Testis (tissue), 2 donors: ENCODE measurements at regions not wholly inside any gene's neighbourhood (a gene's known extent, or its start where the extent isn't known, plus 50 kb on each side); places are given as distances from the start of the nearest gene placed in this dataset.
"Not testable (repeated sequence)": the region's sequence is repeated elsewhere in the genome, so short reads cannot be mapped to it uniquely, and the experiment has no call there.

Experiments used
- DNase-seq: peaks from one replicate; pipeline ENCODE4 v3.0.0-alpha.2; 2019
- H3K27ac ChIP-seq, 2 donors: fragments of 200-600 bp; sonication (generic); one replicate each; pipeline ENCODE4 v1.5.1; 2019
- H3K27me3 ChIP-seq: fragments of 200-600 bp; sonication (generic); one replicate; pipeline ENCODE4 v1.5.1; 2019
- H3K36me3 ChIP-seq: fragments of 200-600 bp; sonication (generic); one replicate; pipeline ENCODE4 v1.5.1; 2017; ENCODE audit warnings: low read depth; ENCODE audit errors: missing control alignments
- H3K4me1 ChIP-seq: fragments of 200-600 bp; sonication (generic); one replicate; pipeline ENCODE4 v1.5.1; 2019
- H3K4me3 ChIP-seq, 2 donors: fragments of 200-600 bp; sonication (generic); one replicate each; pipeline ENCODE4 v1.5.1; 2017 to 2019
- H3K9me3 ChIP-seq: fragments of 200-600 bp; sonication (generic); one replicate; pipeline ENCODE4 v1.5.1; 2017
- POLR2A ChIP-seq: fragments of 450-650 bp; IDR thresholded peaks from one replicate; pipeline ENCODE4 v1.6.1; 2017; ENCODE audit warnings: antibody characterized with exemption, mild to moderate bottlenecking, moderate library complexity
- WGBS, 2 donors: methylation state at CpG; one replicate each; pipeline ENCODE4 v1.1.5; 2018; 5-methylcytosine and 5-hydroxymethylcytosine counted together
- intact Hi-C: fragments of 100-400 bp; cut with DNase I; formaldehyde crosslinking; loops from one replicate; pipeline ENCODE4 v1.15.1; 2023; ENCODE audit warnings: low total_unique reads
- TF ChIP-seq, protein P1 (sequence below), 3 experiments: fragments of 450-650 bp in 2 of 3; fragments of 200-600 bp in 1 of 3; sonication (generic) in 1 of 3; IDR thresholded peaks; one replicate each; pipeline ENCODE4 v1.5.1; 2016 to 2019; ENCODE audit warnings: antibody characterized with exemption in 3 of 3, mild to moderate bottlenecking in 2 of 3, moderate library complexity in 1 of 3

DNA sequence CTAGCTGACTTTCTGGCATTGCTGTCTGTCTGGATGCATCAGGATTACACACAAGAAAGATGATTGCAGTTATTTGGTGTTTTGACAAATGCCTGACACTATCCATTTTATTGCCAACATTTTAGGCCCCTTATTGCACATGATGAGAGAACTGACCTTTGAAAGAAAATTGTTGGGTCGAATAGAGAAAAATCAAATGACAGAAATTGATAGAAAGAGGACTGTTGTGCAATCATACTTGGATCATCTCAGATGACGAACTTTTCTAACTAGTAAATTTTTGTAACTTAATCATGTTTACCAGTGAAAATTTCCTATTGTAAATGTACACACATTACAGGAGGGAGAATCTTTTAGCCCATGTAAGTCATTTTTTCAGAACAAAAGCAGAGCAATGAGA, 251.5 kb upstream of the USP15 start:
- Histone ChIP-seq H3K27ac (no peak overlapping the region), H3K4me3 (no peak overlapping the region), H3K4me1 (no peaks in the 10 kb centered on the region), H3K9me3 (no peaks in the 10 kb centered on the region), H3K36me3 (no peaks in the 10 kb centered on the region), H3K27me3 (no peaks in the 10 kb centered on the region)
- 78 to 84% methylated on average over 2 of the region's 2 CpGs for WGBS, 2 donors
- intact Hi-C loops, result no loop called here
- DNase-seq, result no peak
- TF ChIP-seq, protein P1, sequence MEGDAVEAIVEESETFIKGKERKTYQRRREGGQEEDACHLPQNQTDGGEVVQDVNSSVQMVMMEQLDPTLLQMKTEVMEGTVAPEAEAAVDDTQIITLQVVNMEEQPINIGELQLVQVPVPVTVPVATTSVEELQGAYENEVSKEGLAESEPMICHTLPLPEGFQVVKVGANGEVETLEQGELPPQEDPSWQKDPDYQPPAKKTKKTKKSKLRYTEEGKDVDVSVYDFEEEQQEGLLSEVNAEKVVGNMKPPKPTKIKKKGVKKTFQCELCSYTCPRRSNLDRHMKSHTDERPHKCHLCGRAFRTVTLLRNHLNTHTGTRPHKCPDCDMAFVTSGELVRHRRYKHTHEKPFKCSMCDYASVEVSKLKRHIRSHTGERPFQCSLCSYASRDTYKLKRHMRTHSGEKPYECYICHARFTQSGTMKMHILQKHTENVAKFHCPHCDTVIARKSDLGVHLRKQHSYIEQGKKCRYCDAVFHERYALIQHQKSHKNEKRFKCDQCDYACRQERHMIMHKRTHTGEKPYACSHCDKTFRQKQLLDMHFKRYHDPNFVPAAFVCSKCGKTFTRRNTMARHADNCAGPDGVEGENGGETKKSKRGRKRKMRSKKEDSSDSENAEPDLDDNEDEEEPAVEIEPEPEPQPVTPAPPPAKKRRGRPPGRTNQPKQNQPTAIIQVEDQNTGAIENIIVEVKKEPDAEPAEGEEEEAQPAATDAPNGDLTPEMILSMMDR (IDR thresholded peaks at IDR 0.05), result no peak
- no peak for TF ChIP-seq POLR2A

DNA sequence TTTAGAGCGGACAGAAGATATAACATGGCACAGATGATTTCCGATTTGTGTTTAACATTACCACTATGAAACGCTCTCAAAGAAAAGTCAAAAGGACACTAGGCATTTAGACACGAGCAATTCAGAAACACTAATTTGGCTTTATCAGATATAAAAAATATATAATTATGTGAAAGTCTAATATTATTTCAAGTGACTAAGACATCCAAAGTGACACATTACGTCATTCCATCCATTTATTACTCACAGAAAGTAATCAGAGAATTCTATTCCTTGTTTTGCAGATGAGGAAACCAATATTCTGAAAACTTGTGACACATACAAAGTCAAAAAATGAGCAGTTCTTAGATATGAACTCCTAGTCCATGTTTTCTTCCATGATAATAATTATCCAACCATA, 250.8 kb upstream of the USP15 start:
- intact Hi-C loops, result no loop called here
- 94 to 96% methylated on average over 5 of the region's 5 CpGs for WGBS, 2 donors
- Histone ChIP-seq H3K9me3 (no peaks in the 10 kb centered on the region), H3K4me3 (no peak overlapping the region), H3K4me1 (no peaks in the 10 kb centered on the region), H3K36me3 (no peaks in the 10 kb centered on the region), H3K27ac (no peak overlapping the region), H3K27me3 (no peaks in the 10 kb centered on the region)
- no peak for DNase-seq
- no peak for TF ChIP-seq POLR2A
- TF ChIP-seq, protein P1 (IDR thresholded peaks at IDR 0.05), result no peak

DNA sequence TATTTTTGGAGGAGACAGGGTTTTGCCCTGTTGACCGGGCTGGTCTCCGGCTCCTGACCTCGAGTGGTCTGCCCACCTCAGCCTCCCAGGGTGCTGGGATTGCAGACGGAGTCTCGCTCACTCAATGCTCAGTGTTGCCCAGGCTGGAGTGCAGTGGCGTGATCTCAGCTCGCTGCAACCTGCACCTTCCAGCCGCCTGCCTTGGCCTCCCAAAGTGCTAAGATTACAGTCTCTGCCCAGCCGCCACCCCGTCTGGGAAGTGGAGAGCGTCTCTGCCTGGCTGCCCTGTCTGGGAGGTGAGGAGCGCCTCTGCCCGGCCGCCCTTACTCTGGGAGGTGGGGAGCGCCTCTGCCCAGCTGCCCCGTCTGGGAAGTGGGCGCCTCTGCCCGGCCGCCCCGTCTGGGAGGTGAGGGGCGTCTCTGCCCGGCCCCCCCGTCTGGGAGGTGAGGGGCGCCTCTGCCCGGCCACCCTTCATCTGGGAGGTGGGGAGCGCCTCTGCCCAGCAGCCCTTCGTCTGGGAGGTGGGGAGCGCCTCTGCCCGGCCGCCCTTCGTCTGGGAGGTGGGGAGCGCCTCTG, 249.8 kb upstream of the USP15 start:
- H3K4me3 ChIP-seq, result peak overlapping the region in 1 of 2 donors; percentile 33
- H3K27me3 ChIP-seq, H3K9me3 ChIP-seq, H3K27ac ChIP-seq, H3K4me1 ChIP-seq, DNase-seq, intact Hi-C loops, H3K36me3 ChIP-seq: not testable (repeated sequence)
- 60 to 76% methylated on average over 1 to 23 of the region's 32 CpGs for WGBS, 2 donors

DNA sequence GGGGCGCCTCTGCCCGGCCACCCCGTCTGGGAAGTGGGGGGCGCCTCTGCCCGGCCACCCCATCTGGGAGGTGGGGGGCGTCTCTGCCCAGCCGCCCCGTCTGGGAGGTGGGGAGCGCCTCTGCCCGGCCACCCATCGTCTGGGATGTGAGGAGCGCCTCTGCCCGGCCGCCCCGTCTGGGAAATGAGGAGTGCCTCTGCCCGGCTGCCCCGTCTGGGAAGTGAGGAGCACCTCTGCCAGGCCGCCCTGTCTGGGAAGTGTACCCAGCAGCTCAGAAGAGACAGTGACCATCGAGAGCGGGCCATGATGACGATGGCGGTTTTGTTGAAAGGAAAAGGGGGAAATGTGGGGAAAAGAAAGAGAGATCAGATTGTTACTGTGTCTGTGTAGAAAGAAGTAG, 249.2 kb upstream of the USP15 start:
- H3K9me3 ChIP-seq, H3K36me3 ChIP-seq, DNase-seq, H3K4me3 ChIP-seq, H3K27ac ChIP-seq, H3K27me3 ChIP-seq, intact Hi-C loops, H3K4me1 ChIP-seq: not testable (repeated sequence)
- WGBS, 2 donors, result 76 to 77% methylated on average over 8 to 22 of the region's 22 CpGs

DNA sequence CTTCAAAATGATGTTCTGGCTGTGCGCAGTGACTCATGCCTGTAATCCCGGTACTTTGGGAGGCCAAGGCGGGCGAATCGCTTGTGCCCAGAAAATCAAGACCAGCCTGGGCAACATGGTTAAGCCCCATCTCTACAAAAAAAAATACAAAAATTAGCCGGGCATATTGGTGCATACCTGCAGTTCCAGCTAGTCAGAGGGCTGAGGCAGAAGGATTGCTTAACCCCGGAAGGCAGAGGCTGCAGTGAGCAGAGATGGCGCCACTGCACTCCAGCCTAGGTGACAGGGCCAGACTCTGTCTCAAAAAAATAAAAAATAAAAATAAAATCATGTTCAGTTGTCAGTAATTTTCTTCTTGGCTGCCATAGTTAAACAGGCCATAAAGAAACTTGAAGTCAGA, 245.9 kb upstream of the USP15 start:
- TF ChIP-seq, protein P1 (IDR thresholded peaks at IDR 0.05), result no peak
- TF ChIP-seq POLR2A, result no peak
- intact Hi-C loops, result no loop called here
- WGBS, 2 donors, result 93 to 98% methylated on average over 8 of the region's 8 CpGs

DNA sequence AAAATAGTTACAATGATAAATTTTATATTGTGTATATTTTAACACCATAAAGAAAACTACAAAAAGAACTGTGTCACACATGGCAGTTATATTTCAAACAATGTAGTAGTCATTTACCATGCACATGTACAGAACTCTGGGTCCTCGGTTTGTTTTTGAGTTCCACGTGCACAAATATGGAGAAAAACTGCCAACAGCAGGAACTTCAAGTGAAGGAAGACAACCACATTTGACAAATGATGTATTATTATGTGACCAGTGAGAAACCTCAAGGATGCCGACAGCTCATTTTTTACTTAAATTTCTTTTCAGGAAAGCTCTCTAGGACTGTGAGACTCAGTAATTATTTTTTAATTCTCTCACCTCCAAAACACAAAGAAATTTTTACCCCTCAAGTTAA, 244.2 kb upstream of the USP15 start:
- intact Hi-C loops, result no loop called here
- 82 to 92% methylated on average over 3 of the region's 3 CpGs for WGBS, 2 donors

More for the DNA sequence above, 245.9 kb upstream of the USP15 start:
- Histone ChIP-seq H3K27ac (no peak overlapping the region), H3K9me3 (no peaks in the 10 kb centered on the region), H3K4me1 (no peaks in the 10 kb centered on the region), H3K27me3 (no peaks in the 10 kb centered on the region), H3K36me3 (no peaks in the 10 kb centered on the region), H3K4me3 (no peak overlapping the region)
- DNase-seq, result no peak

More for the DNA sequence above, 244.2 kb upstream of the USP15 start:
- H3K4me3 ChIP-seq, result no peak overlapping the region
- no peaks in the 10 kb centered on the region for H3K4me1 ChIP-seq
- no peak overlapping the region for H3K27ac ChIP-seq
- no peak for DNase-seq
- H3K9me3 ChIP-seq, result no peaks in the 10 kb centered on the region
- no peak for TF ChIP-seq POLR2A
- TF ChIP-seq, protein P1 (IDR thresholded peaks at IDR 0.05), result no peak
- H3K36me3 ChIP-seq, result no peaks in the 10 kb centered on the region
- no peaks in the 10 kb centered on the region for H3K27me3 ChIP-seq
